ENCODE measurements at regions not wholly inside any gene's neighbourhood (a gene's known extent, or its start where the extent isn't known, plus 50 kb on each side); places are given as distances from the start of the nearest gene placed in this dataset.

DNA sequence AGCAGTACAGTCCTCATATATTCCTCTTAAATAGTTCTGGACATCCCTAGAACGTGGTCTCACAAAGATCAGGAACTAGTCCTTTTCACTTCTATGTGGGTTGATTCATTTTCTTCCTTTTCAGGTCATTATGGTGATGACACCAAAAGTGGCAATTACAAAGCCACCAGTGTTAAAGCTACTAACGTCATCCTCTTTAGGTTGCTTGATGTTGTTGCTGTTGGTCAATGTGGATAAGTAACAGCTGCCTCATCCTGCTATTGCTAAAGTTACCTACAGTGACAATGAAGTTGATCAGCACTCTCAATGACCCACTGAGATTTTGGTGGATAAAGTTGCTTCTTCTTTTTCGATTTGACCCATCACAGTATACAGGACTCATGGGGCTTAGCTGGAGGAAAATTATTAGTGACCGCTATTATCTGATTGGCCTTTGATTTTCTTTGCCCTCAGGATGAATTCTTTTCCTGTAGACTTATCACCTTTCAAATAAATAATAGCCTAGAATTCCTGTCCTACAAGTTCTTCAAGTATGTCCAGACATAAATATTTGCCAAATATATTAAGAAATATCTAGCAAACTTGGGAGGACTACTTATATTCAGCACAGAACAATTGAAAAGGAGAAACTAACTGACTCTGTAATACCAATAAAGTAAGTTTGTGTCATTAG is 54.0 kb upstream of the ATP2B1 start:
- DNase-seq = no peak
- Histone ChIP-seq H3K4me3 (no peak overlapping the region), H3K4me1 (peaks cover 0 to 8% of the 10 kb centered on the region in 2 donors), H3K36me3 (no peaks in the 10 kb centered on the region), H3K9me3 (peaks cover 0 to 3% of the 10 kb centered on the region in 2 donors), H3K27me3 (no peaks in the 10 kb centered on the region), H3K27ac (no peak overlapping the region)
- intact Hi-C loops (cut with DNase I) = no loop called here
- TF ChIP-seq, protein P1, sequence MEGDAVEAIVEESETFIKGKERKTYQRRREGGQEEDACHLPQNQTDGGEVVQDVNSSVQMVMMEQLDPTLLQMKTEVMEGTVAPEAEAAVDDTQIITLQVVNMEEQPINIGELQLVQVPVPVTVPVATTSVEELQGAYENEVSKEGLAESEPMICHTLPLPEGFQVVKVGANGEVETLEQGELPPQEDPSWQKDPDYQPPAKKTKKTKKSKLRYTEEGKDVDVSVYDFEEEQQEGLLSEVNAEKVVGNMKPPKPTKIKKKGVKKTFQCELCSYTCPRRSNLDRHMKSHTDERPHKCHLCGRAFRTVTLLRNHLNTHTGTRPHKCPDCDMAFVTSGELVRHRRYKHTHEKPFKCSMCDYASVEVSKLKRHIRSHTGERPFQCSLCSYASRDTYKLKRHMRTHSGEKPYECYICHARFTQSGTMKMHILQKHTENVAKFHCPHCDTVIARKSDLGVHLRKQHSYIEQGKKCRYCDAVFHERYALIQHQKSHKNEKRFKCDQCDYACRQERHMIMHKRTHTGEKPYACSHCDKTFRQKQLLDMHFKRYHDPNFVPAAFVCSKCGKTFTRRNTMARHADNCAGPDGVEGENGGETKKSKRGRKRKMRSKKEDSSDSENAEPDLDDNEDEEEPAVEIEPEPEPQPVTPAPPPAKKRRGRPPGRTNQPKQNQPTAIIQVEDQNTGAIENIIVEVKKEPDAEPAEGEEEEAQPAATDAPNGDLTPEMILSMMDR (IDR thresholded peaks at IDR 0.05) = no peak
- no peak for ATAC-seq

DNA sequence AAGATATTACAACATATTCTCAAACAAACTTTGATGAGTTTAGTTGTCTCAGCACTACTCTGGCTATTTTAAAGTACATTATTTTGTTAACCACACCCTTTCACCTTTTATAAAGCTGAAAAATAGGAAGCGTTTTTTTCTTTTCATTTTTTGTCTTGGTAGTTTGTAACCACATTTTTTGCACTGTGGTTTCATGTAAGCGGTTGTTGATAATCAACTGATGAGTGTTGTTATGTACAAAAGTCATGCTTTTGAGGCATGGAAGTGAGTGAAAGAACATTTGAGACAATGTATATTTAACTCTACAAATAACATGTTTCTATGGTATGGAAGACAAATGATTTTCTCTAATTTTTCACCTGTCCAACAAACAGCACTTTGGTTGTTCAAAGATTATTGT is 52.1 kb upstream of the ATP2B1 start:
- ATAC-seq (no peak), DNase-seq (no peak)
- H3K27me3 ChIP-seq = no peaks in the 10 kb centered on the region
- intact Hi-C loops (cut with DNase I) = no loop called here
- H3K27ac ChIP-seq = no peak overlapping the region
- TF ChIP-seq, protein P1 (IDR thresholded peaks at IDR 0.05) = no peak
- H3K36me3 ChIP-seq = no peaks in the 10 kb centered on the region
- H3K4me3 ChIP-seq = no peak overlapping the region
- H3K9me3 ChIP-seq = peaks cover 0 to 3% of the 10 kb centered on the region in 2 donors
- H3K4me1 ChIP-seq = peaks cover 0 to 20% of the 10 kb centered on the region in 2 donors

All from left lung (tissue), 4 donors.